Thoracic aorta (tissue), 2 donors: ENCODE measurements at regions not wholly inside any gene's neighbourhood (a gene's known extent, or its start where the extent isn't known, plus 50 kb on each side); places are given as distances from the start of the nearest gene placed in this dataset.

Source experiments
- ATAC-seq: fragments of 150-250 bp; one replicate; pipeline ENCODE4 v1.8.0; 2017; ENCODE audit warnings: low read depth; ENCODE audit not compliant: insufficient number of reproducible peaks, low FRiP score
- DNase-seq: peaks from one replicate; pipeline ENCODE4 v3.0.0-alpha.2; 2020; ENCODE audit warnings: low spot score
- H3K27ac ChIP-seq, 2 donors: fragments of 200-600 bp; sonication (generic); 1 replicate in 1 of 2; 2 replicates in 1 of 2; pipeline ENCODE4 v1.5.1; 2016; ENCODE audit warnings: mild to moderate bottlenecking in 2 of 2, moderate library complexity in 2 of 2
- H3K27me3 ChIP-seq: fragments of 200-600 bp; sonication (generic); replicated peaks from 2 replicates; pipeline ENCODE4 v1.6.0; 2016; ENCODE audit warnings: mild to moderate bottlenecking; ENCODE audit not compliant: insufficient read depth
- H3K36me3 ChIP-seq: fragments of 200-600 bp; sonication (generic); one replicate; pipeline ENCODE4 v1.5.1; 2016
- H3K4me1 ChIP-seq, 2 donors: fragments of 200-600 bp; sonication (generic); 1 replicate in 1 of 2; 2 replicates in 1 of 2; pipeline versions ENCODE4 v1.5.1 to v1.6.0; 2016; ENCODE audit warnings: low read depth in 2 of 2, mild to moderate bottlenecking in 1 of 2; ENCODE audit not compliant: control insufficient read depth in 1 of 2
- H3K4me3 ChIP-seq: fragments of 200-600 bp; sonication (generic); 2 replicates; pipeline ENCODE4 v1.5.1; 2016; ENCODE audit warnings: mild to moderate bottlenecking
- H3K9me3 ChIP-seq: fragments of 200-600 bp; sonication (generic); 2 replicates; pipeline ENCODE4 v1.5.1; 2016
- CTCF ChIP-seq: fragments of 200-600 bp; sonication (generic); IDR thresholded peaks from one replicate; pipeline ENCODE4 v1.5.1; 2019; ENCODE audit warnings: antibody characterized with exemption

GRCh38 chr2:238797537-238797936 lies 50.3 kb upstream of the TWIST2 start:
- Histone ChIP-seq H3K9me3 (no peaks in the 10 kb centered on the region), H3K4me3 (no peak overlapping the region), H3K27ac (no peak overlapping the region), H3K27me3 (no peaks in the 10 kb centered on the region), H3K4me1 (no peaks in the 10 kb centered on the region), H3K36me3 (no peaks in the 10 kb centered on the region)
- no peak for TF ChIP-seq CTCF
- DNase-seq, result no peak
- ATAC-seq, result no peak
